H54 (cell line): ENCODE measurements at regions not wholly inside any gene's neighbourhood (a gene's known extent, or its start where the extent isn't known, plus 50 kb on each side); places are given as distances from the start of the nearest gene placed in this dataset.

Source experiments
- DNase-seq: peaks from one replicate; pipeline ENCODE4 v3.0.0; 2011; ENCODE audit warnings: low spot score, mixed read lengths; ENCODE audit not compliant: insufficient read length
- FAIRE-seq: peaks from 3 replicates; lab custom pipeline; 2011; peaks lifted over from hg19 to GRCh38; lab: Jason Lieb, UNC
- POLR2A ChIP-seq: IDR thresholded peaks from 2 replicates; pipeline ENCODE4 v1.6.1; 2011; ENCODE audit warnings: low read depth, mild to moderate bottlenecking, low read length

GRCh38 chr5:3811116-3811515 lies 215.5 kb downstream of the IRX1 start:
- TF ChIP-seq POLR2A: no peak
- FAIRE-seq: no peak

GRCh38 chr5:3818624-3819023 lies 223.0 kb downstream of the IRX1 start:
- no peak for DNase-seq
- TF ChIP-seq POLR2A: no peak
- FAIRE-seq: no peak

More at GRCh38 chr5:3811116-3811515, 215.5 kb downstream of the IRX1 start:
- DNase-seq: no peak

- TF ChIP-seq POLR2A: no peak
- no peak for FAIRE-seq
- DNase-seq: no peak
Observed at GRCh38 chr5:3825531-3826451, 230.2 kb downstream of the IRX1 start.

- FAIRE-seq: no peak
- DNase-seq: no peak
- TF ChIP-seq POLR2A: no peak
Observed at GRCh38 chr5:3827624-3828023, 232.0 kb downstream of the IRX1 start.

GRCh38 chr5:3828761-3829160 lies 233.1 kb downstream of the IRX1 start:
- DNase-seq (no peak), FAIRE-seq (no peak)
- TF ChIP-seq POLR2A: no peak

- DNase-seq (no peak), FAIRE-seq (no peak)
- no peak for TF ChIP-seq POLR2A
Observed at GRCh38 chr5:3833566-3833965, 237.9 kb downstream of the IRX1 start.

- FAIRE-seq: no peak
- TF ChIP-seq POLR2A: no peak
- DNase-seq: no peak
Observed at GRCh38 chr5:3835811-3836210, 240.2 kb downstream of the IRX1 start.

- TF ChIP-seq POLR2A: no peak
- FAIRE-seq: no peak
- no peak for DNase-seq
Observed at GRCh38 chr5:3836528-3836927, 240.9 kb downstream of the IRX1 start.

- FAIRE-seq (no peak), DNase-seq (no peak)
- TF ChIP-seq POLR2A: no peak
Observed at GRCh38 chr5:3837506-3837905, 241.9 kb downstream of the IRX1 start.

GRCh38 chr5:3839151-3839550 lies 243.5 kb downstream of the IRX1 start:
- no peak for FAIRE-seq
- no peak for DNase-seq
- TF ChIP-seq POLR2A: no peak

GRCh38 chr5:3842591-3842990 lies 247.0 kb downstream of the IRX1 start:
- DNase-seq: no peak
- FAIRE-seq: no peak
- TF ChIP-seq POLR2A: no peak

GRCh38 chr5:3843706-3844105 lies 248.1 kb downstream of the IRX1 start:
- no peak for DNase-seq
- no peak for TF ChIP-seq POLR2A
- FAIRE-seq: no peak

GRCh38 chr5:3844266-3844665 lies 248.6 kb downstream of the IRX1 start:
- no peak for DNase-seq
- no peak for TF ChIP-seq POLR2A
- no peak for FAIRE-seq

- TF ChIP-seq POLR2A: no peak
- FAIRE-seq (no peak), DNase-seq (no peak)
Observed at GRCh38 chr5:3845230-3845629, 249.6 kb downstream of the IRX1 start.

- DNase-seq (no peak), FAIRE-seq (no peak)
- TF ChIP-seq POLR2A: no peak
Observed at GRCh38 chr5:3852161-3852916, 256.7 kb downstream of the IRX1 start.
